Stimulated activated CD4-positive, alpha-beta T cell treated with anti-CD3 and anti-CD28 coated beads, Interleukin-2, amount 100 ng/mL, for 48 hours (primary cell): ENCODE measurements at regions not wholly inside any gene's neighbourhood (a gene's known extent, or its start where the extent isn't known, plus 50 kb on each side); places are given as distances from the start of the nearest gene placed in this dataset.

Source experiments
- DNase-seq, 2 donors: peaks; one replicate each; pipeline ENCODE4 v3.0.0-alpha.2; 2020

- DNase-seq: no peak
These were observed 168.7 kb upstream of the ITGB1 start for GRCh38 chr10:33126742-33127141.

GRCh38 chr10:33125522-33126517, 167.8 kb upstream of the ITGB1 start:
- no peak for DNase-seq

GRCh38 chr10:33125111-33125510, 167.1 kb upstream of the ITGB1 start:
- no peak for DNase-seq

GRCh38 chr10:33123680-33124079, 165.7 kb upstream of the ITGB1 start:
- no peak for DNase-seq

GRCh38 chr10:33122014-33122809, 164.2 kb upstream of the ITGB1 start:
- DNase-seq: no peak

GRCh38 chr10:33120700-33121099, 162.7 kb upstream of the ITGB1 start:
- DNase-seq: no peak

- no peak for DNase-seq
These were observed 162.2 kb upstream of the ITGB1 start for GRCh38 chr10:33120275-33120674.

- DNase-seq: no peak
These were observed 159.8 kb upstream of the ITGB1 start for GRCh38 chr10:33117816-33118215.

GRCh38 chr10:33117230-33117629, 159.2 kb upstream of the ITGB1 start:
- DNase-seq: no peak

GRCh38 chr10:33115738-33116719, 158.0 kb upstream of the ITGB1 start:
- DNase-seq: no peak

- DNase-seq: no peak
These were observed 156.5 kb upstream of the ITGB1 start for GRCh38 chr10:33114451-33114952.

GRCh38 chr10:33113466-33113865, 155.4 kb upstream of the ITGB1 start:
- DNase-seq: no peak

- DNase-seq: no peak
These were observed 154.9 kb upstream of the ITGB1 start for GRCh38 chr10:33112831-33113455.

GRCh38 chr10:33111488-33112051, 153.5 kb upstream of the ITGB1 start:
- DNase-seq: no peak

GRCh38 chr10:33109788-33110469, 151.9 kb upstream of the ITGB1 start:
- no peak for DNase-seq

GRCh38 chr10:33109384-33109783, 151.4 kb upstream of the ITGB1 start:
- DNase-seq: no peak

GRCh38 chr10:33107953-33108352, 149.9 kb upstream of the ITGB1 start:
- no peak for DNase-seq

GRCh38 chr10:33106767-33107166, 148.7 kb upstream of the ITGB1 start:
- no peak for DNase-seq

- DNase-seq: no peak
These were observed 145.9 kb upstream of the ITGB1 start for GRCh38 chr10:33103863-33104379.

GRCh38 chr10:33102071-33102470, 144.0 kb upstream of the ITGB1 start:
- DNase-seq: no peak

- DNase-seq: no peak
These were observed 143.4 kb upstream of the ITGB1 start for GRCh38 chr10:33101392-33101787.
